CD4-positive, alpha-beta T cell treated with Interleukin-1 beta for 1 hour (primary cell): ENCODE measurements at regions not wholly inside any gene's neighbourhood (a gene's known extent, or its start where the extent isn't known, plus 50 kb on each side); places are given as distances from the start of the nearest gene placed in this dataset.
A peak's percentile ranks its signal among the peaks of the same experiment; 100 is the strongest.

ENCODE experiments used
- DNase-seq, 2 donors: peaks; one replicate each; pipeline ENCODE4 v3.0.0-alpha.2; 2020 to 2022

DNA sequence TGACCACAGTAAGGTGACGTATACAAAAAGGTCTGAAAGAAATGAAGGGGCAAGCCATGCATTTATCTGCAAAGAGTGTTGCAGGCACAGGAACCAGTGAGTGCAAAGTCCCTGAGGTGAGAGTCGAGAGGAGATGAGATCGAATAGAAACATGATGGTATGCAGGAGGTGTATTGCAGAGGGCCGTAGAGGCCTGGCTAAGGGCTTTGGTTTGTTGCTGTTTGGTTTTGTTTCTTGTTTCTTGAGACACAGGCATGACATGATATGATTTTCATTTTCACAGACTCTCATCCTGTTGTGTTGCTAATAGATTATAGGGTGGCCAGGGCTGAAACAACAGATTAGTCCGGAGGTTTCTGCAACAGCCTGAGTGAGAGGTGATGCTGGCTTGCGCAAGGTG is 80.4 kb downstream of the HSPH1 start:
- DNase-seq: no peak

GRCh38 chr13:31074756-31075155 is 86.9 kb downstream of the HSPH1 start:
- DNase-seq: no peak

DNA sequence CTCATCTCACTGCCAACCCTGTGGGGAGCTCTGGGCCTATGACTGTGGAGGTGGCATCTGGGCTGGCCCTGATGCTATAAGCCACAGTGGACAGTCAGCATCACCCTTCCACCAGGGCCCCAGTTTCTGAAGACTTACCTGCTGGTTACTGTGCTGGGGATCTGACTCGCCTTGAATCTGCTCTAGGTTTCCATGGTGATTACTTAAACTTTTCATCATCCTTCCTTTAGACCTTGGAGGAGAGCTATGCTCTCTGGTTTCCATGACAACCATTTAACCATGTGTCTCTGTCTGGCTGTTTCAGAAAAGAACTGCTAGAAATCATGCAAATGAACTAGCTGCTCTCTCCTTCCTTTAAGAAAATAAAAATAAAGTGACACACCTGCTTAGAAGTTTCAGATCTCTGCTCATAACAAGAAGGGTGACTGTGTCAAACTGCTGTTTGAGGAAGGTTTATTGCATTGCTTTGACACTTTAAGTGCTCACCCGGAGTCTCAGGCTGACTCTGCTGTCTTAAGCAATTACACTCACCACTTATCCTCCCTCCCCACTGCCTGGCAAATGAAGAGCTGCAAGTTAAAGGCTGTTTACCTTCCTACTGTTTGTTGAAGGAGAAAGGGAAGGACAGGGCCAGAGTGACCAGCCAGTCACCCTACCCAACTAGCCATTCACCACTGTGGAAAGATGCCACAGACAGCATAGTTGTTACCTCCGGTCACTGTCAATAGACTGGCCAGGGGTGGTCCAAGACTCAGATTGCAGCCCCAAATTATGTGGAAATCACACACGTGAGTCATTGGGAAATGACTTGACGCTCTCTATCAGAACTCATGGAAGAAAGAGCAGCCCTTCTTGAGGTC is 87.6 kb downstream of the HSPH1 start:
- DNase-seq: peak in 1 of 2 donors; percentile 1

DNA sequence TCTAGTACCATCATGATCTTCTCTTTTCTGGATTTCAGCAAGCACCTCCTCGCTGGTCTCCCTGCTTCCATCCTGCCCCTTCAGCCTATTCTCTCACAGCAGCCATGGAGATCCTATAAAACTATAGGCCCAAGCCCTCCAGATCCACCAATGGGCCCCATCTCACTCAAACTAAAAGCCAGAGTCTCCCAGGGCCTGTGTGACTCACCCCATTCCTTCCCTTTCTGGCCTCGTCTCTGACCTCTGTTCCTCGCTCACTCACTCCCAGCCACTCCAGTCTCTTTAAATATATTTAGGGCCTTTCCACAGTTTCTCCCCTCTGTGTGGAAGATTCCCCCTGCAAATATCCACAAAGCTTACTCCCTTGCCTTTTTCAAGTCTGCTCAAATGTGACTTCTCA is 89.7 kb downstream of the HSPH1 start:
- DNase-seq: no peak

GRCh38 chr13:31069808-31070534 is 91.7 kb downstream of the HSPH1 start:
- no peak for DNase-seq

DNA sequence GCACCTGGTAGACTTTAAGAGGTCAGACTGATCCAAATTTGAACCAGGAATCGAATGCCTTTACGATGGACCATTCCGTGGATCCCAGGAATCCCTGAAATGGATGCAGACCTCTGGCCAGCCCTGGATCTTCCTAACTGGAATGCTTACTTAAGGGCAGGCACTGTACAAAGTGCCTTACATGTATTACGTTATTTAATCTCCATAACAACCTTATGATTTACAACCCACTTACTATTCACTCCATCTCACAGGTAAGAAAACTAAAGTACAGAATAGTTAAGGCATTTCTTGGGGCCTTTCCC is 93.6 kb downstream of the HSPH1 start:
- no peak for DNase-seq

DNA sequence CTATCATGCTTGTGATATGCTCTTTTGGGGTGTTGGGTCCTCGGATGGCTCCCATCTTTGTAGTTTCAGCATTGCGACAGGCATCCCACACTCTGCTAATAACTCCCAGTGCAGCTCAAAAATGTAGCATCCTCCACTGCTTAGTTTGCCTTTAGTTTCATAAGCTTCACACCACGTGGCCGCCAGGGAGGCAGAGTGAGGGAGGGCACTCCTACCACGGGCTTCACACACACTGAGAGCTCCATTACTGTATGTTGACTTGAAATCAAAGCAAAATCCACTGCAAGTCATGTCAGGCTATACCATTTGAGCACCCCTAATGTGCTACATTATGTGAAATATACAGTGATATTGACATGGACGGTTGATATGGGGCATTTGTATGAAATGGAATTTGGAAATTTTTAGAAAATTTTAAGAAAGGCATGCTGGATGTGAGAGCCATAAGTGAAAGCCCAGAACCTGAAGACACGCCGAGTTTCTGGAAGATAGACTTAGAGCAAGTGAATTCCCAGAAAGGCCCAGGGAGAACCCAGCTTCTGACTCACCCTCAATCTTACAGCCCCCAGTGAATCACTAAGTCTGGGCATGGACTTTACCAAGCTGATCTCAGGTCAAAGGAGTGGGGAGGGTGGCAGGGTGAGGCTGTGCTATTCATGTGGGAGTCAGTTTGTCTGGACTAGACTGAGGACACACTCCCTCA is 94.1 kb downstream of the HSPH1 start:
- no peak for DNase-seq

DNA sequence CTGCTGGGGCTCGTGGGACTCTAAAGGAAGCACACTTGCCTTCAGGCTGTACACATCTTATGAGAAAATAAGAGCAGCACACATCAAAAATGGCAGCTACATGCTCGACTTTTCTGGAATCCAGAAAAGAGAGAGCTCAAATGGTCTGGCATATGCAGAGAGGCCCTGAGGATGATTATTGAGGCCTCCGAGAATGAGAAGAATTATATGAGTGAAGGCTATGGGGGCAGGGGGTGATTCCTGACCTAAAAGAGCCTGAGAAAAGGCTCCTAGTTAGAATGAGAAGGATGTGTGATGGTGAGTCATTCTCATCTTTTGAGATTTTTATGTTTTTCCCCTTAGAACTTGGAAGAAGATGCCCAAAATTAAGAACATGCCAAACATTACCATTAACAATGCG is 97.1 kb downstream of the HSPH1 start:
- no peak for DNase-seq

DNA sequence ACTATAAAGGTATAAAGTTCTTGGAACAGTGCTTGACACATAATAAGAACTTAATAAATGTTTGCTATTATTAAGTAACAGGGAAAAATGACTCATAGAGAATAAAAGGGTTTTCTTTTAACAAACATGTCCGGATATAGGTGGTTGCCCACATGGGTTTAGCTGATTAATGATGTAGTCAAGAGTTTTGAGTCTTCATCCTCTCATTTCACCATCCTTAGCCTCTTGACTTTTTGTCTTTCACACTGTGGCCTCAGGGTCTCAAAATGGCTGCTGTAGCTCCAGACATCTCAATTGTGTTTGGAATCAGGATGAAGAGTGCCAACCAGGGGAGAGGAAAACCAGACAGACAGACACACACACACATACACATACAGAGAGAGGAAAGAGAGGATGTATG is 97.9 kb downstream of the HSPH1 start:
- DNase-seq: no peak

GRCh38 chr13:31060655-31061054 is 101.0 kb downstream of the HSPH1 start:
- no peak for DNase-seq

DNA sequence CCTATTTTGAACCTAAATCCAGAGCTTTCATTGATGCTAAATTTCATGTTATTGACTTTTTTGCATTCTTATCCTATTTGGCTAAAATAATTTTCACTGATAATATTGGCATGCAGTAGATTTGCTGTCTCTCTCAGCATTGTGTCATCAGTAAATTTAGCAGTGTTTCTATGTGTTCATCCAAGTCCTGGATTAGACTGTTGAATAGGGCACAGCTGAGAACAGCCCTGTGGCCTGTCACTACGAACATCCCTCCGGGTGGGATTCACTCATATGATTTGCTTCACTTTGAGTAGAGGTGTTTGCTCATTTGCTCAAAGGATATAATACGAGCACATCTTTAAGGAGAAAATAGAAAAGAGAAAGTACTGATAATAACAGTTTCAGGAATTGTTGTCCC is 101.5 kb downstream of the HSPH1 start:
- no peak for DNase-seq

- no peak for DNase-seq
Observed at GRCh38 chr13:31057403-31058033, 104.2 kb downstream of the HSPH1 start.

- DNase-seq: no peak
Observed at GRCh38 chr13:31056644-31057271, 104.9 kb downstream of the HSPH1 start.

- DNase-seq: no peak
Observed at GRCh38 chr13:31055589-31055988, 106.1 kb downstream of the HSPH1 start.

DNA sequence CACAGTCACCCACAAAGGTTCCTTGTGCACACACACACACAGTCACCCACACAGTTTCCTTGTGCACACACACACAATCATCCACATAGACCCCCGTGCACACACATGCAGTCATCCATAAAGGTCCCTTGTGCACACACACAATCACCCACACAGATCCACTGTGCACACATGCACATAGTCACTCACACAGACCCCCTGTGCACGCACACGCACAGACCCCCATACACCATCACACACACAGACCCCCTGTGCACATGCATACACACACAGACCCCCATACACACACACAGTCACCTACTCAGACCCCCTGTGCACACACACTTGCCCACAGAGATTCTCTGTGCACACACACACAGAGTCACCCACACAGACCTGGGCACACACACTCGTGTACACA is 107.1 kb downstream of the HSPH1 start:
- no peak for DNase-seq

GRCh38 chr13:31053896-31054295 is 107.8 kb downstream of the HSPH1 start:
- no peak for DNase-seq

GRCh38 chr13:31053091-31053490 is 108.6 kb downstream of the HSPH1 start:
- DNase-seq: no peak

DNA sequence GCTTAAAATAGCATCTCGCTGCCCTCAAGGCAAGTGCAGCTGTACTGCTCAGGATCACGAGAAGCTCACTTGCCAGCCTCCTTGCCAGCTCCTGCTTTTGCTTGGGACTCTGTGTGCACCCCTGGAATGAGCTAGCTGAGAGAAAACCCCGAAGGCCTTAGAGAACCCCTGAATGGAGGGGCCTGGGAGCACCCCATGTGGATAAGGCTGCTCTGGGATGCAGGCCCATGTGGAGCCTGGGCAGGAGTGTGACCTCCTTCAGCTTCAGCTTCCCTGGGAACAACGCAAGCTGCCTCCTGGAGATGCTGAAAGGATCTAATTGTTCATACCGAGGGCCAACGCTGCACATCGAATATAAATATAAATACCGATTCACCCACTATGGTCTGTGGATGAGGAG is 109.2 kb downstream of the HSPH1 start:
- no peak for DNase-seq

DNA sequence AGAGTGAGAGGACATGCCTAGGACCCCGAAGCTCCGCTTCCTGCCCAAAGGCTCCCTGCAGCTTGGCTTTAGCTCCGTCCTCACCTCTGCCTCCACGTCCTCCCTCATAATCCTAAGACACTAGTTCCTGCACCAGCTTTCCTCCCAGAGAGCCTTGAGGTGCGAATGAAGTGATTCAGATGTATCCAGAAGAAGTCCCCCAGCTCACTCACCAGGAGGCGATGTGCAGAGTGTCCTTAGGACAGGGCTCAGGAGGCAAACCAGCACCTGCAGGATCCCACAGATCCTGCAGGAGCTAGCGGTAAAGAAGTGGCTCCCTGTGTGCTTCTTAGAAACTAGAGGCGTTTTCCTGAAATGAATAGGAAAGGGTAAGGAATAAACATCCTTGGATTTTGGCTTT is 109.7 kb downstream of the HSPH1 start:
- no peak for DNase-seq

- no peak for DNase-seq
Observed at GRCh38 chr13:31050486-31051400, 111.0 kb downstream of the HSPH1 start.

DNA sequence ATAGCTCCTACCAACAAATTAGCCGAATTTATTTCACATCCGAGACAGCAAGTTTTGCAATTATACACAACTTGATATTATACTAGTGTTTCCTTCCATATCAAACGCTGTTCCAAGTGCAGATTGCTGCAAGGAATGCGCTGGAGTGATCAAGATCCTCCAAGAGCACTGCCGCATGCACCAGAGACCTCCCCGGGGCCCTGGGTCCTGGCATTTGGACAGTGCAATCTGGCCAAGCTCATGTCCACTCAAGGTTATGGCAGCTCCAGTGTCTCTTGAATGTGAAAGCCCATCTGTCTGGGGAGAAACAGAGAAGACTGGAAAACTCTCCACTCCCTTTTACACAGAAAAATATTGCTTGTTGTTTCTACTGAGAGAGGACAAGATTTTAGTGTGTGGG is 111.9 kb downstream of the HSPH1 start:
- no peak for DNase-seq

GRCh38 chr13:31049083-31049482 is 112.6 kb downstream of the HSPH1 start:
- DNase-seq: no peak
